Limb (tissue), 2 donors: ENCODE measurements at regions not wholly inside any gene's neighbourhood (a gene's known extent, or its start where the extent isn't known, plus 50 kb on each side); places are given as distances from the start of the nearest gene placed in this dataset.

Source experiments
- DNase-seq, 2 donors: peaks; one replicate each; pipeline ENCODE4 v3.0.0-alpha.2; 2016; ENCODE audit errors: extremely low spot score in 2 of 2

- DNase-seq: no peak
Observed at GRCh38 chr12:90275088-90275487, 566.5 kb upstream of the ATP2B1 start.

DNA sequence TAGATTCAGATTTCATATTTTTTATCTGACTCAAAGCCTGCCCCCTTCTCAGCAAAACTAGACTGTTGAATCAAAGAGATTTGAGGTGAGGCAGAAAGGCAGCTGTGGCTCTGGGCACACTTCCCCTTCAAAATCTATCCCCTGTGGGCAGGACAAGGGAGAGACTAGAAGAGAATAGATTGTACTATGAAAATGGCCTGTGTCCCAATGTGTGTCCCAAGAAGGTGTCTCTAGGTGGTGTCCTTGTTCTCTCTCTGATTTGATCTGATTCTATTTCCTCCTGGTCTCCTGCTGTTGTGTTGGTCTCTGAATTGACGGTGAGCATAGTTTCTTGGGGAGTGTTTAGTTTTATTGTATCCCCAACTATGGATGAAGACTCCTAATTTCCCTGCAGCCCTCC is 565.8 kb upstream of the ATP2B1 start:
- DNase-seq: no peak

DNA sequence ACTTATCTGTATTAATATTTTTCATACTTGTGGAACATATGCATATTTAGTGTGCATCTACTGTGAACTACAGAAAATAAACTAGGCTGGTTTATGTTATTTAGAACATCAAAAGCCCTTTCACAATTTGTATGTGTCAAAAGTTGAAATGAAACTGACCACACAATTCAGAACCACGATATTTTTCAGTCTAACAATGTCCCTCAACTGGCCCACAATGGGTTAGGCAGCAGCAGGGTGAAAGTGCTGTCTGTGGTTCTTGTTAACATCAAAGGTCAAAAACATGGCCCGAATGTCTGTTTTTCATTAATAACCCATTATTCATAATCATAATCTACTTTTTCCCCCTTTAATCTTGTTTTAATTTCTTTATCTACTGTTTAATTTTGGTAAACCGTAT is 559.9 kb upstream of the ATP2B1 start:
- no peak for DNase-seq

- DNase-seq: no peak
Observed at GRCh38 chr12:90262251-90262650, 553.6 kb upstream of the ATP2B1 start.

GRCh38 chr12:90261283-90261682 is 552.6 kb upstream of the ATP2B1 start:
- peak in 1 of 2 donors; percentile 39 for DNase-seq

GRCh38 chr12:90260136-90260535 is 551.5 kb upstream of the ATP2B1 start:
- DNase-seq: no peak

DNA sequence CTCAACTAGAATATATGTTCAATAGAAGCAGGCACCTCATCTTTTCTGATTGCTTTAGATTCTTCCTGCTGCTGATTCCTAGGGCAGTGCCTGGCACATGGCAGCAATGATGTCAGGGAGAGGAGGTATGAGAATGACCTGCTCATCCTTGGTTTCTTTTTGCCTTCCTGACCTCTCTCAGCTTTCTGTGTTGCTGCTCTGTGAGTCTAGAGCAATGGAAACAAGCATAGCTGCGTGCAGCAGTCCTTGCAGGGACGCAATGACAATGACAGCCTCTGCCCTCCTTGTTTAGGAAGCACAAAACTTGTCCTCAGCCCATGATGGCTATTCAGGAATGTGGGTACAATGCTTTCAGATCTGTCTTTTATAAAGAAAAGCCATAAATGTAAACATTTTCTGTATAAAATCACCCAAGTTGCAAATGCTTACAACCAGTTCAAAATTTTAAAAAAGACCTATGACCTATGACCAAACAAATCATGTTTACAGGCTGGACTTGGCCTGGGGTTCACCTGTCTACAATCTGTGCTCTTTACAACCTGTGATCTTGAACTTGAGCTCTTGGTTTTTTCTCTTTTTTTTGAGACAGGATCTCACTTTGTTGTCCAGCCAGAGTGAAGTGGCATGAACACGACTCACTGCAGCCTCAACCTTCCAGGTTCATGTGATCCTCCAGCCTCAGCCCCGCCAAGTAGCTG is 549.4 kb upstream of the ATP2B1 start:
- DNase-seq: no peak

DNA sequence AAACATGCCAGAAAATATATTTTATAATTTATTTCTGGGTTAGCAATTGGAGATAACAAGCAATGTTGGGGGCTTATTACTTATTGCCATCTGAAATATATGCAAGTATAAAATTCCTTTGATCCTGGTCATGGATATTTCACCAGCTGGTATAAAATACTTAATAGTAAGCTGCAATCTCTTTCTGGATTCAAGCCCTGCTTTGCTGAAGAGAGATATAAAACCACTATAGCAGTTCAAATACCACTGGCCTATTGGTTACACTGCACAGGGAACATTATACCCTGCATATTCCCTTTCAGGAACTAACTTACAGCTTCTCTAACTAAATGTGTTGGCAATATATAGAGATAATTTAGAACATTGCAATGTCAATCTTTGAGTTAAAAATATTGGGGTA is 546.2 kb upstream of the ATP2B1 start:
- no peak for DNase-seq

- peak; percentile 39 to 63 for DNase-seq
Observed at GRCh38 chr12:90253674-90254181, 545.1 kb upstream of the ATP2B1 start.

GRCh38 chr12:90253136-90253535 is 544.5 kb upstream of the ATP2B1 start:
- no peak for DNase-seq

GRCh38 chr12:90250766-90251165 is 542.1 kb upstream of the ATP2B1 start:
- no peak for DNase-seq

DNA sequence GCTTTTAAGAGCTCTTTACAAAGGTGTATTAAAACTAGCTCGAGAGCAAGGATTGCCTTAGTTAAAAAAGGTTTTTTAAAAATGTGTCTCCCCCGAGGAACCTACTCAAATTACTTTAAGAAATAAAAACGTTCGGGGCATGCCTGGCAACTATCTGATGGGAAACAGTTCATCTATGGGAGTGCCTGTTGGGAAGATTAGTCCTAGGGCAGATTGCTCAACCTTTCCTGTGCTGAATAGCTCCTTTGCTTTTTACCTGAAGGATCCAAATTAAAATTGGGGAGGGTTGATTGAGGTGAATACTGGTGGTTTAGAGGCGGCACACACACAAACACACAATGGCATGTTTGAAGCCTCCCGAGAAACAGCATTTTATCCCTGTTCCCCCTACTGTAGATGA is 541.4 kb upstream of the ATP2B1 start:
- DNase-seq: no peak

- no peak for DNase-seq
Observed at GRCh38 chr12:90246688-90247087, 538.0 kb upstream of the ATP2B1 start.

GRCh38 chr12:90245391-90245790 is 536.8 kb upstream of the ATP2B1 start:
- peak in 1 of 2 donors; percentile 52 for DNase-seq

- no peak for DNase-seq
Observed at GRCh38 chr12:90244232-90244631, 535.6 kb upstream of the ATP2B1 start.

DNA sequence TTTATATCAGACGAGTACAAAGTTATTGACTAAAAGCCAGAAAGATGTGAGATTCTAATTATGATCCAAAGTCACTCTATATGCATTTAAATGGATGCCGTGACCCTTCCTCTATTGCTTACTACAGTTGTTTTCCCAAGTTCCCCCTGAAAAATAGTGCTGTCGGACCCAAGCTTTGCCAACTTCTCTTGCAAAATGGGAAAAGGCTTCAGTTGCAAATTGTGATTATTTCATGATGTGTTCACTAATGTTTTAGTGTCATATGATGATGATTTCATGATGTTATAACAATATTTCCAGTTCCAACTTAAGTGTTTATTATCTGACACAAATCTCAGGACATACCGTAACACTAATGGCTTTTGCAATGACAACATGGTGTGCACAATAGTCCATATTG is 534.6 kb upstream of the ATP2B1 start:
- DNase-seq: no peak

DNA sequence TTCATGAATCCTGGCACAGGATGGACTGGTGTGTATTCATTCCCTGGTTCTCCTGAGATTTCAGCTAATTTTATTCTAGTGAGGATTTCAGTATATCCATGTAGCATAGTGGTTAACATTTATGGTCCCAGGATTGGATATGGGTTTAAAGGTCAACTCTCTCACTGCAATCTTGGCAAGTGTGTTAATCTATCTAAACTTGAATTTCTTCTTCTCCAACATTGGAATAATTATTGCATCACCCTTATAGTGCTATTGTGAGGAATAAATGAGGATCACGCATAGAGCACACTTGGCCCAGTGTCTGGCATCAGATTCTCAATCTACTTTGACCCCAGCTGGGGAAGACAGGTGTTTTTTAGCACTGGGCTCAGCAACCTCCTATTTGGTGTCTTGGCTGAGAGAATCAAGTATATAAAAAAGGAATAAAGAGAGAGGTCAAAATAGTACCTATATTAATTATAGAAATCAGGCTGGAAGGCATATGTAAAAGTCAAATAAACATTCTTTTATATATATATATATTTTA is 531.2 kb upstream of the ATP2B1 start:
- DNase-seq: no peak

DNA sequence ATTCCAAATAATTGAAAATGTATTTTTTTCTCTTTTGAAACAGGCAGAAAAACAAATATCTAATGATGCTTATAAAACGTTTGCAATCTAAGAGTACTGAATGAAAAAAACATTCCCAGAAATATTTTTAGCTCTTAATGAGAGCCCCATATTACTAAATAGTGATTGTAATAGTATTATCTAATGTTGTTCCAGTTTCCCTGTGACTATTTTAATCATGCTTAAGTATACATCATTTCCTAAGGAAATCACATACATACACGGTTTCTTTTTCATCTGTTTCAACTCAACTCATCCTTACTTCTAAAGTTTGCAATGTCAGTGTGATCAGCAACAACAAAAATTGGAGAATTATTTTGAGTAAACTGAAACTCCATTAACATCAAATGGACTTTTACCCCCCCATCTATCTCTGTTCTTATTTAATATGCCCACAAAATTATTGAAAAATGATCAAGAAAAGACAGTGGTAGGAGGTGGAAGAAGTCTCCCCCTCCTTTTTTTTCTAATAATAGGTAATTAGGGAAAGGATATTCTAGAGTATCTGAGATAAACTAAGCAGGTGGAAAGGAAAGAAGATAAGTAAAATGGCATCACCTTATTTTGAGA is 530.1 kb upstream of the ATP2B1 start:
- DNase-seq: no peak

DNA sequence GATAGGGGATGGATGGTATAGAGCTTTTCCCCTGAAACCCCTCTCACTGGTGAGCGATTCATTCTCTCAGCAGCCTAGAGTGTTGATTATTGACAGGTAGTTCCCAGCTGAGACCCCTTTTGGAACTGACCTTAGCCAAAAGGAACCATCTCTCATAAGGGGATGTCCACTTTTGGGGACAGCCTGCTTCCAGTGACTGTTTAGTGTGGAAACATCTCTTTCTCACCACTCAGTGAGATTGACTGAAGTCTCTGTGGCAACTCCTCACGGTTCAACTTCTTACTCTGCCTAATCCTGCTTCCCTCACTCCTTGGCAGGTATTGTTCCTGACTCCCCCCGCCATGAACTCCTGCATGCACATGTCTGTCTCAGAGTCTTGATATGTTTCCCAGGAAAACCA is 529.2 kb upstream of the ATP2B1 start:
- no peak for DNase-seq

DNA sequence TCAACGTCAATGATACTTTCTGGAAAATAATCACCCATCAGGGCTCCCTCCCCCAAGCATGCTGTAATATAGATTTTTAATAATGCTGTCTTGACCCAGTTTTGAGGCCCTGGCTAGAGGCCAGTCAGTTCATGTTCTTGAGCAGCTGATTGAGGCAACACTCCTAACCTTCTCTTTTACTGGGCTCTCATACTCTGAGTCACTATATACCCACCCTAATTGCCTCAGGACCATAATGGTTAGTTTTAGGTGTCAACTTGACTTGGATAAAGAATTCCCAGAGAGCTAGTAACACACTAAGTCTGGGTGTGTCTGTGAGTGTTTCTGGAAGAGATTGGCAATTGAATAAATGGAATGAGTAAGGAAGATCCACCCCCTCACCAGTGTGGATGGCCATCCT is 527.0 kb upstream of the ATP2B1 start:
- no peak for DNase-seq

DNA sequence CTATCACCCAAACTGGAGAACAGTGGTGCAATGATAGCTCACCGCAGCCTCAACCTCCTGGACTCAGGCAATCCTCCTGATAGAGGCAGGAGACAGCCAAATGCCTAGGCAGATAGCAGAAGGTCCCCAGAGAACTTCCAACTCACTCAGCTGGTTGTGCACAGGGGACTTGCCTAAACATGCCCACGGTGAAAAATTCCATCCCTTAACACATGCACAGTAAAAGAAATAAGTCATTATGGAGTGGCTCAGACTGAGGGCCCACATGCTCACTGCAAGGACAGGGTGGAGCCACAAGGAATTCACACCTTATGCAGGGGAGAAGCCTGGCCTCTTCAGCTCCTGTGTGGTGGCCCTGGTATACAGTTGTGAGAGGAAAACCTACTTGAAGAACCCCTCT is 525.8 kb upstream of the ATP2B1 start:
- DNase-seq: no peak

- no peak for DNase-seq
Observed at GRCh38 chr12:90233168-90234100, 524.8 kb upstream of the ATP2B1 start.
